MM.1S (cell line): ENCODE measurements at regions not wholly inside any gene's neighbourhood (a gene's known extent, or its start where the extent isn't known, plus 50 kb on each side); places are given as distances from the start of the nearest gene placed in this dataset.

Experiments used
- DNase-seq: peaks from one replicate; pipeline ENCODE4 v3.0.0-alpha.2; 2015
- H2AFZ ChIP-seq: fragments of 300-600 bp; sonication (generic); 2 replicates; pipeline ENCODE4 v1.6.0; 2016; ENCODE audit warnings: antibody characterized with exemption, low read length
- H3F3A ChIP-seq: fragments of 300-600 bp; sonication (generic); 2 replicates; pipeline ENCODE4 v1.6.1; 2016; ENCODE audit warnings: mild to moderate bottlenecking, antibody characterized with exemption, low read length, moderate library complexity, mixed read lengths; ENCODE audit not compliant: insufficient read depth
- H3K27ac ChIP-seq: fragments of 300-600 bp; sonication (generic); 2 replicates; pipeline ENCODE4 v1.5.1; 2016; ENCODE audit warnings: mild to moderate bottlenecking, low read length
- H3K27me3 ChIP-seq: fragments of 300-600 bp; sonication (generic); replicated peaks from 2 replicates; pipeline ENCODE4 v1.6.0; 2016; ENCODE audit warnings: low read length; ENCODE audit not compliant: insufficient read depth
- H3K36me3 ChIP-seq: fragments of 300-600 bp; sonication (generic); replicated peaks from 2 replicates; pipeline ENCODE4 v1.6.1; 2016; ENCODE audit warnings: mild to moderate bottlenecking, low read length, mixed read lengths; ENCODE audit not compliant: insufficient read depth
- H3K4me1 ChIP-seq: fragments of 300-600 bp; sonication (generic); 2 replicates; pipeline ENCODE4 v1.6.1; 2016; ENCODE audit warnings: low read length, mixed read lengths
- H3K4me2 ChIP-seq: fragments of 300-600 bp; sonication (generic); 2 replicates; pipeline ENCODE4 v1.6.0; 2016; ENCODE audit warnings: low read depth, low read length
- H3K4me3 ChIP-seq: fragments of 300-600 bp; sonication (generic); 2 replicates; pipeline ENCODE4 v1.5.1; 2016; ENCODE audit warnings: low read length, mixed read lengths
- H3K79me2 ChIP-seq: fragments of 300-600 bp; sonication (generic); 2 replicates; pipeline ENCODE4 v1.6.1; 2016; ENCODE audit warnings: mixed run types, low read length, mixed read lengths
- H3K9ac ChIP-seq: fragments of 300-600 bp; sonication (generic); 2 replicates; pipeline ENCODE4 v1.6.1; 2016; ENCODE audit warnings: low read length, mixed read lengths
- H3K9me2 ChIP-seq: fragments of 300-600 bp; sonication (generic); replicated peaks from 2 replicates; pipeline ENCODE4 v1.6.1; 2016; ENCODE audit warnings: mild to moderate bottlenecking, low read length, mixed read lengths; ENCODE audit not compliant: insufficient read depth
- H3K9me3 ChIP-seq: fragments of 300-600 bp; sonication (generic); replicated peaks from 2 replicates; pipeline ENCODE4 v1.6.1; 2016; ENCODE audit warnings: mild to moderate bottlenecking, low read length, mixed read lengths; ENCODE audit not compliant: insufficient read depth
- H4K20me1 ChIP-seq: fragments of 300-600 bp; sonication (generic); 2 replicates; pipeline ENCODE4 v1.6.1; 2016; ENCODE audit warnings: mild to moderate bottlenecking, low read length, moderate library complexity, mixed read lengths; ENCODE audit not compliant: insufficient read depth
- EZH2 ChIP-seq: fragments of 300-600 bp; sonication (generic); optimal IDR thresholded peaks from 2 replicates; pipeline ENCODE3; 2017; ENCODE audit warnings: low read depth, mild to moderate bottlenecking, antibody characterized with exemption, low read length, mixed read lengths
- EZH2phosphoT487 ChIP-seq: fragments of 300-600 bp; sonication (generic); IDR thresholded peaks from 2 replicates; pipeline ENCODE4 v1.6.1; 2018; ENCODE audit warnings: antibody characterized with exemption, low read length
- TF ChIP-seq, protein P1 (sequence below): fragments of 300-600 bp; sonication (generic); IDR thresholded peaks from 2 replicates; pipeline ENCODE4 v1.5.1; 2016; ENCODE audit warnings: antibody characterized with exemption, low read length, mixed read lengths

DNA sequence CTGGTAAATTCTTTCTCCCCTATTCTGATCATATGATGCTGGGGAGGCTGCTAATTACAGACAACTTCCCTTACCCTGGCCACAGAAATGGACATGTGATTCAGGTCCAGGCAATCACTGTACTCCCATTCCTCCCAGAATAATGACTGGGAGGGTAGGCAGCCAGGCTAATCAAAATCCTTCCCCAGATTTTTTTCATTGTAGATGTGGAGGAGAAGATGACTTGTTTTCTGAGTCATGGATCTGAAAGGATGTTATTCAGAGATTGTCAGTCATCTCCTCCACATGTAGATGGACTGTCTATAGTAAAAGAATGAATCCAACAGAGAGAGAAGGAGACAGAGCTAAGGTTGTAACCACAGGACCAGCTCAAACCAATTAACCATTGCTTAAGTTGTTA lies 123.9 kb upstream of the PUM3 start:
- TF ChIP-seq, protein P1, sequence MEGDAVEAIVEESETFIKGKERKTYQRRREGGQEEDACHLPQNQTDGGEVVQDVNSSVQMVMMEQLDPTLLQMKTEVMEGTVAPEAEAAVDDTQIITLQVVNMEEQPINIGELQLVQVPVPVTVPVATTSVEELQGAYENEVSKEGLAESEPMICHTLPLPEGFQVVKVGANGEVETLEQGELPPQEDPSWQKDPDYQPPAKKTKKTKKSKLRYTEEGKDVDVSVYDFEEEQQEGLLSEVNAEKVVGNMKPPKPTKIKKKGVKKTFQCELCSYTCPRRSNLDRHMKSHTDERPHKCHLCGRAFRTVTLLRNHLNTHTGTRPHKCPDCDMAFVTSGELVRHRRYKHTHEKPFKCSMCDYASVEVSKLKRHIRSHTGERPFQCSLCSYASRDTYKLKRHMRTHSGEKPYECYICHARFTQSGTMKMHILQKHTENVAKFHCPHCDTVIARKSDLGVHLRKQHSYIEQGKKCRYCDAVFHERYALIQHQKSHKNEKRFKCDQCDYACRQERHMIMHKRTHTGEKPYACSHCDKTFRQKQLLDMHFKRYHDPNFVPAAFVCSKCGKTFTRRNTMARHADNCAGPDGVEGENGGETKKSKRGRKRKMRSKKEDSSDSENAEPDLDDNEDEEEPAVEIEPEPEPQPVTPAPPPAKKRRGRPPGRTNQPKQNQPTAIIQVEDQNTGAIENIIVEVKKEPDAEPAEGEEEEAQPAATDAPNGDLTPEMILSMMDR = no peak
- TF ChIP-seq EZH2phosphoT487 (no peak), EZH2 (no peak)
- Histone ChIP-seq H3F3A (no peaks in the 10 kb centered on the region), H4K20me1 (no peaks in the 10 kb centered on the region), H3K9ac (no peak overlapping the region), H3K79me2 (no peaks in the 10 kb centered on the region), H3K4me3 (no peak overlapping the region), H3K9me3 (no peaks in the 10 kb centered on the region), H3K4me2 (no peak overlapping the region), H3K27me3 (no peaks in the 10 kb centered on the region), H2AFZ (no peak overlapping the region), H3K27ac (no peak overlapping the region), H3K36me3 (no peaks in the 10 kb centered on the region), H3K4me1 (no peaks in the 10 kb centered on the region), H3K9me2 (no peaks in the 10 kb centered on the region)
- no peak for DNase-seq

DNA sequence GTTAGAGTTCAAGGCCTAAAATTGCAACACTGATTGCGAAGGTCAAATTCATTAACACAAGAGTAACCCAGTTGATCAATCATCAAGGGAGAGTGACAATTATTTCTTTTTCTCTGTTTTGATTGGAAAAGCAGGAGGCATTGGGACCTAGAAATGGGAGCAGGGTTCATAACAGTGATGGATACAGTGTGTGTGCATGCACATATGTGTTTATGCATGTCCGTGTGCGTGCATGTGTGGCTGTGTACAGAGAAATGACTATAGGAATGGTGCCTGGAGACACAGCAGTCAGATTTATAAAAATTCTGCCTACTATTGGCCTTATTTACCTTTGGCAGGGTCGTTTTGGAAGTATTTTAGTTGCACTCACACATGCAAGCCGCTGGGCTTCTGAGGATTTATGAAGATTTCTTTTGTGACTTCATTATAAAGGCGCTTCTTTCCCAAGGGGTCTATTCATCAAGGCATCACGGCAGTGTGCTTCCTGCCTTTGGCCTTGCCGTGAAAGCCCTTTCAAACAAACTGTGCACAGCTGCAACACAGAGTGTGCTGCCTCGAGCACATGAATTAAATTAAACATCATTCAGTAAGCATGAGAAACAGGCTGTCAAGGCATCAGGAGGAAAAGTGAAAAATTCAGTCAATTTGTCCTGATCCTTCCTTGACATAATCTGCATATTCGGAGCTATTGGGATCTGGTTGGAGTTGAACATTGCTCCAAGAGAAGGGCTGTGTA lies 122.8 kb upstream of the PUM3 start:
- H3K27me3 ChIP-seq = no peaks in the 10 kb centered on the region
- TF ChIP-seq EZH2 (no peak), EZH2phosphoT487 (no peak)
- TF ChIP-seq, protein P1 = no peak

DNA sequence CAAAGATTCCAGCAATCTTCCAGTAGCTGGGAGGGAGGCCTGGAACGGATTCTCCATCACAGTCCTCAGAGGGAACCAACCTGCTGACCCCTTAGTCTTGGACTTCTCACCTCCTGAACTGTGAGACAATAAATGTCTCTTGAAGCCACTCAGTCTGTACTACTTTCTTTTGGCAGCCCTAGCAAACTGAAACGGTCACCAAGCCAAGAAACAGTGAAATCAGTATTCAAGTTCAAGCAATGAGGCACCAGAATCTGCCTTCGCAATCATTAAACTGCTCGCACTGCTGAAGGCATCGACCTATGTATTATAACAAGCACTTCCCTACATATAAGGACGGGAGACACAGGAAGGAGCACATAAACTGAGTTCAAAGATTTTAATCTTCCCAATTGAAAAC lies 120.6 kb upstream of the PUM3 start:
- Histone ChIP-seq H3K9me3 (no peaks in the 10 kb centered on the region), H3K79me2 (no peaks in the 10 kb centered on the region), H3K4me2 (no peak overlapping the region), H3K36me3 (no peaks in the 10 kb centered on the region), H4K20me1 (no peaks in the 10 kb centered on the region), H3F3A (no peaks in the 10 kb centered on the region), H3K4me1 (no peaks in the 10 kb centered on the region), H3K9me2 (no peaks in the 10 kb centered on the region), H3K27ac (no peak overlapping the region), H3K9ac (no peak overlapping the region), H2AFZ (no peak overlapping the region), H3K27me3 (no peaks in the 10 kb centered on the region), H3K4me3 (no peak overlapping the region)
- no peak for DNase-seq
- TF ChIP-seq, protein P1 = no peak
- TF ChIP-seq EZH2phosphoT487 (no peak), EZH2 (no peak)

More for the DNA sequence above, 122.8 kb upstream of the PUM3 start:
- no peak overlapping the region for H3K9ac ChIP-seq
- no peak overlapping the region for H3K27ac ChIP-seq
- no peaks in the 10 kb centered on the region for H3K9me3 ChIP-seq
- no peak overlapping the region for H2AFZ ChIP-seq
- H3K36me3 ChIP-seq = no peaks in the 10 kb centered on the region
- H3K4me3 ChIP-seq = no peak overlapping the region
- H3K4me1 ChIP-seq = no peaks in the 10 kb centered on the region
- no peaks in the 10 kb centered on the region for H3F3A ChIP-seq
- H4K20me1 ChIP-seq = no peaks in the 10 kb centered on the region
- no peaks in the 10 kb centered on the region for H3K9me2 ChIP-seq
- no peaks in the 10 kb centered on the region for H3K79me2 ChIP-seq
- DNase-seq = no peak
- no peak overlapping the region for H3K4me2 ChIP-seq
